ENCODE measurements at regions not wholly inside any gene's neighbourhood (a gene's known extent, or its start where the extent isn't known, plus 50 kb on each side); places are given as distances from the start of the nearest gene placed in this dataset.
"Not testable (repeated sequence)": the region's sequence is repeated elsewhere in the genome, so short reads cannot be mapped to it uniquely, and the experiment has no call there.

DNA sequence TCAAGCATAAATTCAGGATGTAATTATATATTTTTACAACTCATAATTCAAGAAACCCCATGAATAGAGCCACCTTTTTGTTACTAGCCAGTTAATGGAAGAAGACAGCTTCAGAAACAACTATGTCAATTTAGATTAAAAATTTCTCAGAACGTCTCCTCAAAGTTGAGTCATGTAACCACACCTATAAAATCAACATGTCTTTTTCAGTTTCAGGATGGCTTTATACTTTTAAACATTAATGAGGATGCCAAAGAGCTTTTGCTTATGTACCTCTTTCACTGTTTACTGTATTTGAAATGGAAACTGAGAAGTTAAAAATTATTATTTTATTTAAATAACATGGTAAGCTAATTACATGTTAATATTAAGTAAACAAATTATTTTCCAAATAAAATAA lies 280.1 kb downstream of the PTH2R start:
- no peak for DNase-seq (ENCODE audit: low read depth)

DNA sequence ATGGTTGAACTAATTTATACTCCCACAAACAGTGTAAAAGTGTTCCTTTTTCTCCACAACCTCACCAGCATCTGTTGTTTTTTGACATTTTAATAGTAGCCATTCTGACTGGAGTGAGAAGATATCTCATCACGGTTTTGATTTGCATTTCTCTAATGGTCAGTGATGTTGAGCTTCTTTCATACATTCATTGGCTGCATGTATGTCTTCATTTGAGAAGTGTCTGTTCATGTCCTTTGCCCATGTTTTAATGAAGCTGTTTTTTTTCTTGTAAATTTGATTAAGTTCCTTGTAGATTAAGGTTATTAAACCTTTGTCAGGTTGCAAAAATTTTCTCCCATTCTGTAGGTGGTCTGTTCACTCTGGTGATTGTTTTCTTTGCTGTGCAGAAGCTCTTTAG lies 281.1 kb downstream of the PTH2R start:
- not testable (repeated sequence) for DNase-seq (ENCODE audit: low read depth)

DNA sequence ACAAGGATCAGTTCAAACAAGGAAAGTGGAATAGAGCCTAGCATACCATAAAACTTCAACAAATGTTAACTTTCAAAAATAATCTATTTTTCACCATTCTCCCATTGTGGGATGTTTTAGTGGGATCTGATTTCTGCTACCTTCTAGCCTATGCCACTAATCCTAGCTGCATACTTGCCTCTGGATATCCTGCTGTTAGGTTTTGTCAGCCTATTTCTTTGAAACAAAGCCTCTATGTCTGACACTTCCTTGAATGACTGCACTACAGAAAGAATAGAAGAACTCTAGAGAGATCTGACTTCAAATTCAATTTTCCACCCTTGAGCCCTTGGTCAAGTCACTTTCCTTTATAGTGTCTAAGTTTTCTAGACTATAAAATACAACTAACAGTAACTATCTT lies 291.5 kb downstream of the PTH2R start:
- no peak for DNase-seq (ENCODE audit: low read depth)

DNA sequence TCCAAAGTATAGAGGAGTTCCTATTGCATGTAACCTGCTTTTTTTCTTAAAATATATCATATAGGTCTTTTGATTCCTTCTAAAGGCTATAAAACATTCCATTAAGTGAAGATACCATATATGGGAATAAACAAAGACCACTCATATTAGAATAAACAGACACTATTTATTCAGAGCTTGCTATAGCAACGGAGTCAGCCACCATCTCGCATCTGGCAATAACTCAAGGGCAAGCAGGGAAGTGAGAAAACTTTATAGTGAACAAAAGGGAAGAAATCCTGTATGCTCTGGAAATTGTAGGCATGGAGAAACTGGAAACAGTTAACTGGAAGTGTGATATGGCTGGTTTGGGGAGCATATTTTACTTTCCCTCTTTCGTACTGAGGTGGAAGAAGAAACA lies 301.9 kb downstream of the PTH2R start:
- DNase-seq (ENCODE audit: low read depth) = no peak

DNA sequence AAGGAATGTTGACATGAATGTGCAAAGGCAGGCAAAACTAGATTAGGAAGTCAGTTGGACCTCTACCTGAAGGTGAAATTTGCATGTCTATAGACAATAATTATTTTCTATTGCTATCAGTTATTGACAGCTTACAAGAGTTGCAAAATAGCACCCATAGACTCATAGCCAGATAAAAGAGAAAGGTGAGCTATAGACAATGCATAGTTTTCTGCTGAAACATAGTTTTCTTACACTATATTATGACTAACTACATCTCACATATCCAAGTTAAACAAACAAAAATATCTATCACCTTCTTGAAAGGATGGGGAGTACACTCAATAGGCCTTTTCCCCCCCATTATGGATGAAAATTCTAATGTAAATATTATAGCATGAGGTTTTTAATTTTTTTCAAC lies 305.0 kb downstream of the PTH2R start:
- DNase-seq (ENCODE audit: low read depth) = no peak

DNA sequence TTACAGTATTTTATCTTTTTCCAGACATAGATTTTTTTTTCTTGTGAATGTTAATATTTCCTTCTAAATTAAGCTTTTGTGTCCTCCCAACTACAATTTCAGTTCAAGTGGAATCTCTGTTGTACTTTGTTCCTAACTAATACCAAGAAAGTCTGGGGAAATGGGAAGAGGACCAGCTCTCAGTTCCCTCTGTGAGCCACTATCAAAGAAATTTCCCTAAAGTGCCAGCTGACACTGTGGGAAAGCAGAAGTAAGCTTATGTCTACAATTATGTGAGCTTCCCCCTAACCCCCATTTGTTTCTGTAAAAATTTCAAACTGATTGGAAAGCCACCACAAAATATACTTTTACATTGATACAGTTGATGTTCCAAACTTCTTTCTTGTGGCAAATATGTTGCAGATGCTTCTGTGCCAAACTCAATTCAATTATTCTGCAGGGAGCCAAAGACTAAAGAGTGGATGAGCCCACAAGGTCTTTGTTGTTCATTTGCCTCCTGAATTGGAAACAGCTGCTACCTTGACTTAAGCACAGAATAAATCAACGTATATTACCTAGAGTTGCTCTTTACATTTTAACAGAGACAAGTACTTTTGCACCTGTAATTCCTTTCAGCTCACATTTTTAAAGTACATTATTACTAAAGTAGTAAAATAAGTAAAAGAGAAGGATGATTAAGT lies 306.6 kb downstream of the PTH2R start:
- DNase-seq (ENCODE audit: low read depth) = no peak

DNA sequence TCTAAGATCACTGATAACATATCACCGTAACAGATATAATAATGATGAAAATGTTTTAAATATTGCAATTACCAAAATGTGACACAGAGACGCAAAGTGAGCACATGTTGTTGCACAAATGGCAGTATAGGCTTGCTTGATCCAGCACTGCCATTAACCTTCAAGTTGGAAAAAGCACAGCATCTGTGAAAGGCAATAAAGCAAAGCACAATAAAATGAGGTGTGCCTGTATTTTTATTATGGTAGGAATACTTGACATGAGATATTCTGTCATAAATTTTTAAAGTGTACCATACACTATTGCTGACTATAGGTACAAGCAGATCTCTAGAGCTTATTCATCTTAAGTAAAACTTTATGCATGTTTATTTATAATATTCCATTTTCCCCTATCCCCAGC lies 312.2 kb downstream of the PTH2R start:
- DNase-seq (ENCODE audit: low read depth) = no peak

DNA sequence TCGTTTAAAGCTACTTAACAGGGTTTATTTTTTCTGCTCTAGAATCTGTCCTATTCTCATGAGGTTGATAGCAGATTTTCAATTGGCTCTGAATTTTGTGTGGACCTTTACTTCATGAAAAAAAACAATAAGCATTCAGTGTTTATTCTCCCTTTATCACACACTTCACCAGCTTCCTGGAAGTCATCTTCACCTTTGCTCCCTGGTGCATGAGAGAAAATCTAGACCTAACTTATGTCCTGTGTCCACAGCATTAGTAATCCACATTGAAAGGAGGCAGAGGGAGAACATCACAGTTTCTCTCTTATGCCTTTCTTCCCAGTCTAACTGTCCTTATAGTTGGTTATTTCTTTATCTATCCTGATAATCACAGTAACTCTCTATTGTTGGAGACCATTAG lies 316.1 kb downstream of the PTH2R start:
- no peak for DNase-seq (ENCODE audit: low read depth)

DNA sequence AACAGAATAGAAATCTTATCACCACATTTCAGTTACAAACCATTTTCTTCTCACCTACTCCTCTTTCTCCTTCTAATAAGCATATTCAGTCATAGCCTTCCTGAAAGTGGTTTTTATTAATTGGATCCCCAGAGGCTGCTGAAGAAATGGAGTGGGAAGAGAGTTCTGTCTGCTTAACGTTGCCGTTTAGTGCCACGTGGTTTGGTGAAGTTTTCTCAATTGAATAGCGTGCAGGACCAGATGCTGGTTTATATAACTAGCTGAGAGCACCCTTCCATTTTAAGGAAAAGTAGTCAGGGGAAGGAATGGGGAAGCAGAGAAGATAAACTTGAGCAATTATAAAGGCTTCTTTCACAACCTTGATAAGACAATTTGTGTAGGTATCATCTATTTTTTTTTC lies 318.7 kb downstream of the PTH2R start:
- DNase-seq (ENCODE audit: low read depth) = no peak

DNA sequence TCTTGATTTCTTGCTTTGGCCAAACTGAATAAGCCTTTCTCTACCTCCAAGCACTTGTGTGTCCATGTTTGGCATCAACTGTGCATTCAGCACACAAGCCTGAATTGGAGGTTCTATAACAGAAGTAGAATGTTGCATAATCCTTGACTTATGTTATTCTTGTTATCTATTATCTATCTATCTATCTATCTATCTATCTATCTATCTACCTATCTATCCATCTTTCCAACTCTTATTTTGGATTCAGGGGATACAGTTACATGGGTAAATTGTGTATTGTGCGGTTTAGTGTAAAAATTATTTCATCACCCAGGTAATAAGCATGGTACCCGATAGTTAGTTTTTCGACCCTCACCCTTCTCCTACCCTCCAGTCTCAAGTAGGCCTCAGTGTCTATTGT lies 319.6 kb downstream of the PTH2R start:
- DNase-seq (ENCODE audit: low read depth) = no peak

DNA sequence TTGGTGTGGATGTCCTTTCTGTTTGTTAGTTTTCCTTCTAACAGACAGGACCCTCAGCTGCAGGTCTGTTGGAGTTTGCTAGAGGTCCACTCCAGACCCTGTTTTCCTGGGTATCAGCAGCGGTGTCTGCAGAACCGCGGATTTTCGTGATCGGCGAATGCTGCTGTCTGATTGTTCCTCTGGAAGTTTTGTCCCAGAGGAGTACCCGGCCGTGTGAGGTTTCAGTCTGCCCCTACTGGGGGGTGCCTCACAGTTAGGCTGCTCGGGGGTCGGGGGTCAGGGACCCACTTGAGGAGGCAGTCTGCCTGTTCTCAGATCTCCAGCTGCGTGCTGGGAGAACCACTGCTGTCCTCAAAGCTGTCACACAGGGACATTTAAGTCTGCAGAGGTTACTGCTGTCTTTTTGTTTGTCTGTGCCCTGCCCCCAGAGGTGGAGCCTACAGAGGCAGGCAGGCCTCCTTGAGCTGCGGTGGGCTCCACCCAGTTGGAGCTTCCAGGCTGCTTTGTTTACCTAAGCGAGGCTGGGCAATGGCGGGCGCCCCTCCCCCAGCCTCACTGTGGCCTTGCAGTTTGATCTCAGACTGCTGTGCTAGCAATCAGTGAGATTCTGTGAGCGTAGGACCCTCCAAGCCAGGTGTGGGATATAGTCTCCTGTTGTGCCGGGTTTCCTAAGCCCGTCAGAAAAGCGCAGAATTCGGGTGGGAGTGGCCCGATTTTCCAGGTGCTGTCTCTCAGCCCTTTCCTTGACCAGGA lies 345.2 kb downstream of the PTH2R start:
- not testable (repeated sequence) for DNase-seq (ENCODE audit: low read depth)

DNA sequence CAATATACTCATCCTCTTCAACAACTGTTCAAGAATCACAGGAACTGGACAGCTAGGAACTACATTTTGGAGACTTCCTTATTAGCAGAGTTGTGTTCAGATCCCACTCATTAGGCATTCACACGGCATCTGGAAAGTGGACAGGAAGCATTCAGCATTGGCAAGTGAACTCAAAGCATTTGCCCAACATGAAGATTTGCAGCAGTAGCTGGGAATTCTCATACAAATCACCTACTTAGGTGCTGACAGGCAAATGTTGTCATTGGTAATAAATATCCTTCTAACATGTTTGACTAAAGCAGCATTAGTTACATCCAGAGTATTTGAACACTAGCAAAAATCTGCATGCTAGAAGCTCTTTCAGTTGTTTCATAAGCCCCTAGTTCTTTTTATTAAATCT lies 350.8 kb downstream of the PTH2R start:
- DNase-seq (ENCODE audit: low read depth) = no peak

DNA sequence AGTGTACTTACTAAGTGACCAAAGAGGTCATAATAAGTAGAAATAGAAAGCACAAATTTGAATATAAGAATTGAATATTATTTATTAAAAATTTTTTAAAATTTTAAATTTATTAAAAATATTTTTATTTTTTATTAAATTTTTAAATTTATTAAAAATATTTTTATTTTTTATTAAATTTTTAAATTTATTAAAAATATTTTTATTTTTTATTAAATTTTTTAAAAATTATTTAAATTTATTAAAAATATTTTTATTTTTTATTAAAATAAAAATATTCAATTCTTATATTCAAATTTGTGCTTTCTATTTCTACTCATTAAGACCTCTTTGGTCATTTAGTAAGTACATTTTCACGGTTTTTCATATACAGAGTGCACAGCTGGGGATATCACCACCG lies 366.5 kb downstream of the PTH2R start:
- DNase-seq (ENCODE audit: low read depth) = not testable (repeated sequence)

DNA sequence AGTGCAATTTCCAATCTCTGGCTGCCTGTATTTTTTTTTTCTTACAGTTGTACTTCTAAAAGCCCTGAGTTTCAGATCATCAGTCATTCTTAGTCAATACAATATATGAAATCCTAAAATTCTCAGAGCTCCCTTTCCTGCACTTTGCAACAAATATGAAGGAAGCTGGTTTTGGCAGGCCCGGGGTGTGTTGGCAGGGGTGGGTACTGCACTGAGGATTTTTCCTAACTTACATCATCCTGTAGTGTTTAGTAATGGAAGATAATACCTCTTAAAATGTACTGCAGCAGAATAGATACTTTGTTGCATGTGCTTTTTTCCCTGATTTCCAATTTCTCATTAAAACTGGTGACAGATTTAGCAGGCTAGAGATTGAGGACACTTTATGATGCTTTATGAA lies 374.6 kb downstream of the PTH2R start:
- no peak for DNase-seq (ENCODE audit: low read depth)

DNA sequence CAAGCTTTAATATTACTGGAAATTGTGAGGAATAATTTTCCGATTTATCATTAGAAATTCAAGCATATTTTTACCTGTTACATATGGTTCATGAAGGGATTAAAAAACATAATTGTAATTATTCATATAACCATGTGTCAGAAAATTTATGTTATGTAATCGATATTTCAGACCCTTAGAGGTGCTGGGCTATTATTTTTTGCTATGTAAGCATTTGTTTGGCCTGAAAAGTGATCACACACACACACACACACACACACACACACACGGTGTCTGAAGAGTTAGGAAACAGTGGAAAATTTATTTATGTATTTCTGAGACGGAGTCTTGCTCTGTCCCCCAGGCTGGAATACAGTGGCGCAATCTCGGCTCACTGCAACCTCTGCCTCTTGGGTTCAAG lies 375.5 kb downstream of the PTH2R start:
- no peak for DNase-seq (ENCODE audit: low read depth)

DNA sequence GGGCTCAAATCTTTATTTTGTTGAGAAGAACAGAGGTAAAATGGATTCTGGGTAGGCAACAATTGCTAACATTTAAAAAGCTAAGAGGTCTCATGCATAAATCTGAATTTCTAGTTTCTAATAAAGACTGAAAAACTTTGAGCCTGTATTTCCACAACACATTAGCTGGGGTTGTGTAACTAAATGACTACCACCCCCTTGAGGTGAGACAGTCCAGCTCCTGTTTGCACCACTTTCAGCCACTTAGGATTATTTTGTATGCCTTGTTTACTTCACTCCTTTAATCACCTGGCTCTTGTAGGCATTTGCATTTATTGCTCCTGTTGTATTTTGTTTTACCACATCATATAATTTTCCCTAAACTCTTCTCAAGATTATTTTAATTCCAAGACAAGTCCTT lies 376.6 kb downstream of the PTH2R start:
- DNase-seq (ENCODE audit: low read depth) = no peak

DNA sequence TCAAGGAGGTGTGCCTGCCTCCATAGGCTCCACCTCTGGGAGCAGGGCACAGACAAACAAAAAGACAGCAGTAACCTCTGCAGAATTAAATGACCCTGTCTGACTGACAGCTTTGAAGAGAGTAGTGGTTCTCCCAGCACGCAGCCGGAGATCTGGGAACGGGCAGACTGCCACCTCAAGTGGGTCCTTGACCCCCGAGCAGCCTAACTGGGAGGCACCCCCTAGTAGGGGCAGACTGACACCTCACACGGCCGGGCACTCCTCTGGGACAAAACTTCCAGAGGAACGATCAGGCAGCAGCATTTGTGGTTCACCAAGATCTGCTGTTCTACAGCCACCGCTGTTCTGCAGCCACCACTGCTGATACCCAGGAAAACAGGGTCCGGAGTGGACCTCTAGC lies 378.2 kb downstream of the PTH2R start:
- not testable (repeated sequence) for DNase-seq (ENCODE audit: low read depth)

DNA sequence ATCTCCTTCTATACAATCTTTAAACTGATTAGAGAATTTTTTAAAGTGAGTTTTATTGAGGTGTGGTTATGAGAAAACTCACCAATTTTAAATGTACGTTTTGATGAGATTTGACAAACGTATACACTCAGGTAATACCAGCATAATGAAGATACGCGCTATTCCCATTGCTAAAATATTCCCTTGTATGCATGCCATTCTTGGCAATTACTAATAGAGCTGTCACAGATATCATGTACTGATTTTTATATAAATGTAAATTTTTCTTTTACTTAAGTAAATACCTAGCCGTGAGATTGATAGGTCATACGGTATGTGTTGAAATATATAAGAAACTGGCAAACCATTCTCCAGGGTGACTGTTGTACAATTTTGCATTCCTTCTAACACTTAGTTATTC lies 384.7 kb downstream of the PTH2R start:
- DNase-seq (ENCODE audit: low read depth) = no peak

DNA sequence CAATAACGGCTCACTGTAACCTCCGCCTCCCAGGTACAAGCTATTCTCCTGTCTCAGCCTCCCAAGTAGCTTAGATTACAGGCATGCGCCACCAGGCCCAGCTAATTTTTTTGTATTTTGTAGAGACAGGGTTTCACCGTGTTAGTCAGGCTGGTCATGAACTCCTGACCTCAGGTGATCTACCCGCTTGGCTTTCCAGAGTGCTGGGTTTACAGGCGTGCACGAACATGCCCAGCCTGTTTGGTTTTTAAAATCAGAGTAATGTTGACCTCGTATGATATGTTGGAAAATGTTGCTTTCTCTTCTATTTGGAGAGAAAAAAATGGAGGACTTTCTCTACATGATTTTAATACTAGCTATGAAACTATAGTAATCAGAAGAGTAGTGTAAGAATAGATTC lies 386.2 kb downstream of the PTH2R start:
- DNase-seq (ENCODE audit: low read depth) = no peak

DNA sequence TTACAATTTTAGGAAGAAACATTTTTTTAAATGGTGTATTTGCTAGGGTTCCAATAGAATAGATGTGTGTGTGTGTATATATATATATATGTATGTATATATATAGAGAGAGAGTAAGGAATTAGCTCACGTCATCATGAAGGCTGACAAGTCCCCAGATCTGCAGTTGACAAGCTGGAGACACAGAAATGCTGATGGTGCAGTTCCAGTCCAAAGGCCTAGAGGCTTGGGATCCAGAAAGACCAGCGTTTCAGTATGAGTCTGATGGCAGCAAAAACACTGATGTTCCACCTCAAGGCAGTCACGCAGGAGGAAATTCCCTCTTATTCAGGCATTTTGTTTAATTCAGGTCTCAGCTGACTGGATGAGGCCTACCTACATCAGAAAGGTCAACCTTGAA lies 386.8 kb downstream of the PTH2R start:
- DNase-seq (ENCODE audit: low read depth) = no peak

DNA sequence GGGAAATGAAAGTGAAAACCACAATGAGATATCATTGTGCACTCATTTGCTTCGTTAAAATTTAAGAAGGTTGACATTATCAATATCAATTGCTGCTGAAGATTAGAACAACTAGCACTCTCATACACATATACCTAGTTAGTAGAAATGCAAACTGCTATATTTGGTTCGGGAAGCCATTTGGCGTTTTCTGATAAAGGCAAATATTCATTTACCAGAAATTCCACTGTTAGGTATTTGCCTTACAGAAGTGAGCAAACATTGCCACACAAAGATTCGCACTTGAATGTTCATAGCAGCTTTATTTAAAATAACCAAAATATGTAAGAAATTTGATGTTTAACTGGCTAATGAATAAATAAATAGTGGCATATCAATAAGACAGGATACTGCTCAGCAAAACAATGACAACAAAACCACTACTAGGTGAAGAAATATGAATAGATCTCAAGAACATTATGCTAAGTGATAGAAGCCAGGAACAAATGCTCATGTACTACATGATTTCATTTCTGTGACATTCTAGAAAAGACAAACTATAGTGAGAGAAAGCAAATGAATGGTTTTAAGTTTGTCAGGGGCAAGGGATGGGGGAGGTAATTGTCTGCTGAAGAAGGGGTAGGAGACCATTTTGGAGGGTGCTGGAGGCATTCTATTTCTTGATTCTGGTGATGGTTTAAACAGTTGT lies 387.8 kb downstream of the PTH2R start:
- DNase-seq (ENCODE audit: low read depth) = no peak

DNA sequence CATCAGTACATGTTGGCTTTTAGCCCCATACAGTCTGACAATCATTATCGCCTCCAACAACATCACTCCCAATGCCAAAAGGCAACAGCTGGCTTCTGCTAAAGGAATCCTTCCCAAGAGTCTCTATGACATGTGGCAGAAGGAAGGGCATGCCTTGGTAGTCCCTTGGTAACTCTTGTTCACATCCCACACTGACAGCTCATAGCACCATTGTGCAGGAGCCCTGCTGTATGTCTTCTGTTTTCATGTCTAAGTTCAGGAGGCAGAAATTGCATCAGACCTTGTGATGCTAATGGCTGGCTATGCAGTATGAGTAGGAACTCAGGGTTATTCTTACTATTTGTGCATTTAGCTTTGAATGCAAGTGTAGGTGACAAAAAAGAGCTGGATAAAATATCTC lies 392.1 kb downstream of the PTH2R start:
- no peak for DNase-seq (ENCODE audit: low read depth)

DNA sequence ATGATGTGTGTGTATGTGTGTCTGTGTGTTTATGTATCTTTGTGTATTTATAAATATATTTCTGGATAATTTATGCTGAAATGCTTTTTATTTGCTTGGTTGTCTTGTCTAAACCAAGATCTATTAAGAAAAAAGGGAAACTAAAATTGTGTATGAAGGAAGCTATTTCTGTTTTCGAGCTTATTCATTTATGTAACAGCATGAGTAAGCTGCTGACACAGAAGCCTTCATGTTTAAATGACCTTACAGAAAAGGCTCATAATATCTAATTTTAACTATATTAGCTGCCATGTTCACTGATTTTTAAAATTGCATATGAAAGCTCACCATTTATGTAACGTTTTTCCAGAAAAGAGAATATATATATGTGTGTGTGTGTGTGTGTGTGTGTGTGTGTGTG lies 392.8 kb downstream of the PTH2R start:
- DNase-seq (ENCODE audit: low read depth) = no peak

All from fibroblast of the conjunctiva (primary cell).